Mammary epithelial cell (primary cell): ENCODE measurements at regions not wholly inside any gene's neighbourhood (a gene's known extent, or its start where the extent isn't known, plus 50 kb on each side); places are given as distances from the start of the nearest gene placed in this dataset.

Source experiments
- CTCF ChIP-seq, 2 donors: IDR thresholded peaks in 1 of 2; conservative IDR thresholded peaks in 1 of 2; 2 replicates each; pipeline ENCODE4 v1.5.1; 2011 to 2012; ENCODE audit warnings: inconsistent platforms in 2 of 2, low read length in 2 of 2, mild to moderate bottlenecking in 2 of 2, control low read depth in 1 of 2, low read depth in 1 of 2; ENCODE audit not compliant: insufficient read depth in 1 of 2; ENCODE audit errors: extremely low read depth in 1 of 2
- EZH2 ChIP-seq: IDR thresholded peaks from 2 replicates; pipeline ENCODE4 v1.6.1; 2012; ENCODE audit warnings: low read length, inconsistent platforms, borderline replicate concordance

- TF ChIP-seq CTCF (conservative IDR thresholded peaks at IDR 0.05 in 1 of 2, IDR thresholded peaks at IDR 0.05 in 1 of 2; ENCODE audit: extremely low read depth in 1 of 2, insufficient read depth in 1 of 2, low read depth in 1 of 2, low read length in 2 of 2), result no peak
- no peak for TF ChIP-seq EZH2
Observed at GRCh38 chr20:22762576-22763256, 178.3 kb upstream of the FOXA2 start.
